SK-N-SH treated with all-trans-retinoic acid at 6 μM for 48 hours (cell line): ENCODE measurements at regions not wholly inside any gene's neighbourhood (a gene's known extent, or its start where the extent isn't known, plus 50 kb on each side); places are given as distances from the start of the nearest gene placed in this dataset.

Experiments
- ATAC-seq: fragments of 200-7000 bp; cut with Tn5 transposase; 3 replicates; pipeline ENCODE4 v1.9.1; 2020; ENCODE audit warnings: mild to moderate bottlenecking, moderate library complexity
- ARNTL ChIP-seq: fragments of 450-650 bp; formaldehyde crosslinking; IDR thresholded peaks from 2 replicates; pipeline ENCODE4 v1.5.0; 2020; ENCODE audit warnings: low read depth, mild to moderate bottlenecking, moderate library complexity, borderline replicate concordance
- BACH2 ChIP-seq: fragments of 250-450 bp; sonication (Bioruptor Pico); IDR thresholded peaks from 2 replicates; pipeline ENCODE4 v1.9.0; 2021; ENCODE audit warnings: mild to moderate bottlenecking, borderline replicate concordance
- CSDC2 ChIP-seq: fragments of 250-450 bp; sonication (Bioruptor Pico); IDR thresholded peaks from 2 replicates; pipeline ENCODE4 v1.5.0; 2020; ENCODE audit warnings: mild to moderate bottlenecking, moderate library complexity
- ESRRG ChIP-seq: fragments of 250-450 bp; sonication (Bioruptor Pico); IDR thresholded peaks from 2 replicates; pipeline ENCODE4 v1.6.1; 2021; ENCODE audit warnings: mild to moderate bottlenecking
- GLIS3 ChIP-seq: fragments of 250-450 bp; sonication (Bioruptor Pico); IDR thresholded peaks from 2 replicates; pipeline ENCODE4 v1.5.0; 2020; ENCODE audit warnings: mild to moderate bottlenecking, moderate library complexity
- OSR1 ChIP-seq: fragments of 250-450 bp; sonication (Bioruptor Pico); IDR thresholded peaks from 2 replicates; pipeline ENCODE4 v1.8.0; 2022; ENCODE audit warnings: moderate library complexity, mild to moderate bottlenecking, inconsistent platforms
- PATZ1 ChIP-seq: fragments of 250-450 bp; sonication (Bioruptor Pico); IDR thresholded peaks from 2 replicates; pipeline ENCODE4 v1.8.0; 2020; ENCODE audit warnings: mild to moderate bottlenecking, moderate library complexity, borderline replicate concordance
- PPARA ChIP-seq: fragments of 250-450 bp; sonication (Bioruptor Pico); IDR thresholded peaks from 2 replicates; pipeline ENCODE4 v1.5.0; 2020; ENCODE audit warnings: mild to moderate bottlenecking, borderline replicate concordance
- RARB ChIP-seq: fragments of 250-450 bp; sonication (Bioruptor Pico); IDR thresholded peaks from 2 replicates; pipeline ENCODE4 v1.8.0; 2021; ENCODE audit warnings: mild to moderate bottlenecking, moderate library complexity
- SNAI2 ChIP-seq: fragments of 250-450 bp; sonication (Bioruptor Pico); IDR thresholded peaks from 2 replicates; pipeline ENCODE4 v1.5.0; 2020; ENCODE audit warnings: mild to moderate bottlenecking, moderate library complexity
- TCF4 ChIP-seq: fragments of 250-450 bp; sonication (Bioruptor Pico); IDR thresholded peaks from 2 replicates; pipeline ENCODE4 v1.8.0; 2021; ENCODE audit warnings: mild to moderate bottlenecking, moderate library complexity, borderline replicate concordance
- TOX ChIP-seq: fragments of 250-450 bp; sonication (Bioruptor Pico); IDR thresholded peaks from 2 replicates; pipeline ENCODE4 v1.8.0; 2021; ENCODE audit warnings: mild to moderate bottlenecking, moderate library complexity, borderline replicate concordance
- TSHZ2 ChIP-seq: fragments of 250-450 bp; sonication (Bioruptor Pico); IDR thresholded peaks from 2 replicates; pipeline ENCODE4 v1.5.0; 2020; ENCODE audit warnings: mild to moderate bottlenecking, moderate library complexity
- ZFP3 ChIP-seq: fragments of 250-450 bp; sonication (Bioruptor Pico); IDR thresholded peaks from 2 replicates; pipeline ENCODE4 v1.5.0; 2020; ENCODE audit warnings: mild to moderate bottlenecking, moderate library complexity
- ZFP30 ChIP-seq: fragments of 450-650 bp; formaldehyde crosslinking; IDR thresholded peaks from 2 replicates; pipeline ENCODE4 v1.5.0; 2022; ENCODE audit warnings: mild to moderate bottlenecking, moderate library complexity
- ZNF565 ChIP-seq: fragments of 450-650 bp; formaldehyde crosslinking; conservative IDR thresholded peaks from 2 replicates; pipeline ENCODE4 v1.5.0; 2020; ENCODE audit warnings: low read depth, mild to moderate bottlenecking, moderate library complexity
- ZNF70 ChIP-seq: fragments of 450-650 bp; formaldehyde crosslinking; IDR thresholded peaks from 2 replicates; pipeline ENCODE4 v1.5.0; 2020; ENCODE audit warnings: mild to moderate bottlenecking, moderate library complexity
- ZNF8 ChIP-seq: fragments of 450-650 bp; formaldehyde crosslinking; IDR thresholded peaks from 2 replicates; pipeline ENCODE4 v1.5.0; 2020; ENCODE audit warnings: mild to moderate bottlenecking, moderate library complexity
- TF ChIP-seq, protein P1 (sequence below): fragments of 250-450 bp; sonication (Bioruptor Pico); IDR thresholded peaks from 2 replicates; pipeline ENCODE4 v1.8.0; 2021; ENCODE audit warnings: low read depth, mild to moderate bottlenecking, moderate library complexity, borderline replicate concordance
- TF ChIP-seq, protein P2 (sequence below): fragments of 250-450 bp; sonication (Bioruptor Pico); IDR thresholded peaks from 2 replicates; pipeline ENCODE4 v1.5.1; 2020; ENCODE audit warnings: low read depth, mild to moderate bottlenecking, moderate library complexity

GRCh38 chr4:62970846-62971245 lies 1438.4 kb downstream of the TECRL start:
- no peak for ATAC-seq
- TF ChIP-seq ARNTL (no peak), ZFP3 (no peak), ZNF565 (CRISPR knock-in tag) (no peak), GLIS3 (CRISPR knock-in tag) (no peak), ZFP30 (CRISPR knock-in tag) (no peak), TOX (CRISPR knock-in tag) (no peak), SNAI2 (CRISPR knock-in tag) (no peak), CSDC2 (CRISPR knock-in tag) (no peak), PPARA (no peak), BACH2 (CRISPR knock-in tag) (no peak), OSR1 (no peak), ZNF8 (no peak), TSHZ2 (CRISPR knock-in tag) (no peak)
- TF ChIP-seq, protein P1, sequence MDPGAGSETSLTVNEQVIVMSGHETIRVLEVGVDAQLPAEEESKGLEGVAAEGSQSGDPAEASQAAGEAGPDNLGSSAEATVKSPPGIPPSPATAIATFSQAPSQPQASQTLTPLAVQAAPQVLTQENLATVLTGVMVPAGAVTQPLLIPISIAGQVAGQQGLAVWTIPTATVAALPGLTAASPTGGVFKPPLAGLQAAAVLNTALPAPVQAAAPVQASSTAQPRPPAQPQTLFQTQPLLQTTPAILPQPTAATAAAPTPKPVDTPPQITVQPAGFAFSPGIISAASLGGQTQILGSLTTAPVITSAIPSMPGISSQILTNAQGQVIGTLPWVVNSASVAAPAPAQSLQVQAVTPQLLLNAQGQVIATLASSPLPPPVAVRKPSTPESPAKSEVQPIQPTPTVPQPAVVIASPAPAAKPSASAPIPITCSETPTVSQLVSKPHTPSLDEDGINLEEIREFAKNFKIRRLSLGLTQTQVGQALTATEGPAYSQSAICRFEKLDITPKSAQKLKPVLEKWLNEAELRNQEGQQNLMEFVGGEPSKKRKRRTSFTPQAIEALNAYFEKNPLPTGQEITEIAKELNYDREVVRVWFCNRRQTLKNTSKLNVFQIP (CRISPR knock-in tag): no peak

DNA sequence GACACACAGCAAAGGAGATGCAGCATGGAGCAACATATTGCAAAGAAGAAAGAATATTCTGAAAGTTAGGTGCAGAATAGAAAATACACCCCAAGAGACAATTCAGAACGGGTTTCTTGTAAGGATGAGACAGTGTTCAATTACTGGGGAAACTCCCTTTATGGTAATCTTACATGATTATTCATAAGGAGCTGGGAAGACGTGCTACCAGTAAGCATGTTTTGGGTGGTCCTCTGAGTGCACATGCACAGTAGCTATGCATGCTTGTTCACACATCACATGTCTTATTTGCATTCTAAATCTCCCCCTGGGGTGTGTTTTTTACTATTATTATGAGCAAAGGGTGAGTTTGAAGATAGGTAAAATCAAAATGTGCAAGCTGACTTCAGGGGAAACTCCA lies 1448.8 kb downstream of the TECRL start:
- TF ChIP-seq CSDC2 (CRISPR knock-in tag) (no peak), BACH2 (CRISPR knock-in tag) (no peak), ESRRG (CRISPR knock-in tag) (no peak), PPARA (no peak)
- TF ChIP-seq, protein P1 (CRISPR knock-in tag): no peak

DNA sequence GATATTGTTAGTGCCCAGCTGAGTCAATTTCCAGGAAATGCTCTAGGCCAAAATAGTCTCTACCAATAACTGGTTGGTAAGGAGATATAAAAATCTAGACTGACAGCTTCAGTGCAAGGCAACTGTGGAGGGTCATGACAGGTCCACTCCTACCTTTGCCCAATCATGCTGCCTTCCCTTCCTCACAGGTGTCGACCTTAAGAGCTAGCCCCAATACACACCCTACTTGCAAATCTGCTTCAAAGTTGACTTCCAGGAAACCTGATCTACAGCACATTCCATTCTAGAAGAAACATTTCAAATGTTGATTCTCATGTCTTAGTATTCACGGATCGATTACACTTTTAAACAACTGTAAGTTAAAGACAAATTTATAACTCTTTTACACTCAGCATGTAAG lies 1455.5 kb downstream of the TECRL start:
- TF ChIP-seq ZNF70 (CRISPR knock-in tag) (no peak), ZNF565 (CRISPR knock-in tag) (no peak), BACH2 (CRISPR knock-in tag) (no peak), TOX (CRISPR knock-in tag) (no peak), TSHZ2 (CRISPR knock-in tag) (no peak), ARNTL (no peak), ZFP3 (no peak), RARB (no peak)
- TF ChIP-seq, protein P2, sequence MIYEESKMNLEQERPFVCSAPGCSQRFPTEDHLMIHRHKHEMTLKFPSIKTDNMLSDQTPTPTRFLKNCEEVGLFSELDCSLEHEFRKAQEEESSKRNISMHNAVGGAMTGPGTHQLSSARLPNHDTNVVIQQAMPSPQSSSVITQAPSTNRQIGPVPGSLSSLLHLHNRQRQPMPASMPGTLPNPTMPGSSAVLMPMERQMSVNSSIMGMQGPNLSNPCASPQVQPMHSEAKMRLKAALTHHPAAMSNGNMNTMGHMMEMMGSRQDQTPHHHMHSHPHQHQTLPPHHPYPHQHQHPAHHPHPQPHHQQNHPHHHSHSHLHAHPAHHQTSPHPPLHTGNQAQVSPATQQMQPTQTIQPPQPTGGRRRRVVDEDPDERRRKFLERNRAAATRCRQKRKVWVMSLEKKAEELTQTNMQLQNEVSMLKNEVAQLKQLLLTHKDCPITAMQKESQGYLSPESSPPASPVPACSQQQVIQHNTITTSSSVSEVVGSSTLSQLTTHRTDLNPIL: no peak
- no peak for ATAC-seq

More for the DNA sequence above, 1448.8 kb downstream of the TECRL start:
- no peak for ATAC-seq

GRCh38 chr4:62952366-62952765 lies 1456.9 kb downstream of the TECRL start:
- no peak for ATAC-seq
- TF ChIP-seq OSR1: no peak
- no peak for TF ChIP-seq PATZ1 (CRISPR knock-in tag)
- TF ChIP-seq CSDC2 (CRISPR knock-in tag): no peak
- TF ChIP-seq RARB: no peak
- TF ChIP-seq ZNF70 (CRISPR knock-in tag): no peak
- no peak for TF ChIP-seq ZFP3
- no peak for TF ChIP-seq ZNF8
- no peak for TF ChIP-seq TSHZ2 (CRISPR knock-in tag)
- TF ChIP-seq TCF4 (CRISPR knock-in tag): no peak
- no peak for TF ChIP-seq BACH2 (CRISPR knock-in tag)
